Choroid plexus epithelial cell (primary cell): ENCODE measurements at regions not wholly inside any gene's neighbourhood (a gene's known extent, or its start where the extent isn't known, plus 50 kb on each side); places are given as distances from the start of the nearest gene placed in this dataset.

Experiments
- DNase-seq: peaks from one replicate; pipeline ENCODE4 v3.0.0-alpha.2; 2010; ENCODE audit warnings: low read depth
- H3K4me3 ChIP-seq: 2 replicates; pipeline ENCODE4 v1.5.1; 2011; ENCODE audit warnings: low read depth, mild to moderate bottlenecking, control low read depth, low read length, moderate library complexity
- TF ChIP-seq, protein P1 (sequence below): conservative IDR thresholded peaks from 2 replicates; pipeline ENCODE4 v1.5.1; 2011; ENCODE audit warnings: low read depth, mild to moderate bottlenecking, control low read depth, inconsistent platforms, low read length, moderate library complexity

DNA sequence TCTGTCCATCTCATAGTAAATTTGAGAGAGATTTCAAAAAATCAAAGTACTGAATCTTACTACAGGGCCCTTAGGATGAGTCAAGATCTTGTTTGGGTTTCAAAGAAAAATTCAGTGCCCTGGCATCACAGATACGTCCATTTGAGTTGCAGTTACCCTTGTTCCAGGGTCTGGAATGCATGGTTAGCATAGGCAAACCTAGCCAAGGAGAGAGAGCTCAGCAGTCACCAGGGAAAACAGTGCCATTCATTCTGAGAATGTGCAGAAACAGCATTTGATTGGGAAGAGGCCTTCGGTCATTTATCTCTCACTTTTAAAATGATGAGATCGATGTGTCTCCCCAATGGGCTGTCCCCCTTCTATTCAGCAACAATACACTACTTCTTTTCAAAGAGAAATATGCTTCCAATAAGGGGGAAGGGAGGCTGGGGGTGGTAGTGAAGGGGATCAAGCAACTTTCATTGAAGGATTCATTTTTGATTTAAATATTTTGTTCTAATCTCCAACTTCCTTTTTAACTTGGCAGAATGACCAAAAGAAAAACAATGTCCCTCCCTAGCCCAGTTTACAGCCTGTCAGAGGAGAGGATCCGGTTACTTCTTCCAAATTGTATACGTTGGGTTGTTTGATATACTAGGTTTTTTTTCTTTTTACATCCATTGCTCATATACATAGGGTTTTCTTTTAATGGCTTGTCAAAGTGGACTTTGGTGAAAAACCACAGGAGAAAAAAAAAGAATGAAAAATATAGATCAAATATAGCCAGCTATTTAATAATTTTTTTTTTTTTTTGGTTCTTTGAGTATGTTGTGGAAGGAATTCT is 491.1 kb downstream of the CCDC171 start:
- H3K4me3 ChIP-seq = no peak overlapping the region
- DNase-seq = peak; percentile 73

DNA sequence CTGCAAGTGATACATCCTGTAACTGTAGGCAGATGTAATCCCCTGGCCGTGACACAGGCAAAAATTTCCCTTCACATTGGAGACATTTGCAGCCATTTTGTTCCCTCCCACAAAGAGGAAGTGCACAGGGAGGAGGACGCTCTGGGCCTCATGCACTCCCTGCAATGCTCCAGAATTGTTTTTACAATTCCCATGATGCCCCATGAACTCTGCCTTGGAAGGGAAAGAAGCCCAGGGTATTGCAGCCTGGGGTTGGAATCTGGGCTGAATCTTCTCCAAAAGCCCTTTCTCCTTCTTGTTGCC is 491.7 kb downstream of the CCDC171 start:
- TF ChIP-seq, protein P1, sequence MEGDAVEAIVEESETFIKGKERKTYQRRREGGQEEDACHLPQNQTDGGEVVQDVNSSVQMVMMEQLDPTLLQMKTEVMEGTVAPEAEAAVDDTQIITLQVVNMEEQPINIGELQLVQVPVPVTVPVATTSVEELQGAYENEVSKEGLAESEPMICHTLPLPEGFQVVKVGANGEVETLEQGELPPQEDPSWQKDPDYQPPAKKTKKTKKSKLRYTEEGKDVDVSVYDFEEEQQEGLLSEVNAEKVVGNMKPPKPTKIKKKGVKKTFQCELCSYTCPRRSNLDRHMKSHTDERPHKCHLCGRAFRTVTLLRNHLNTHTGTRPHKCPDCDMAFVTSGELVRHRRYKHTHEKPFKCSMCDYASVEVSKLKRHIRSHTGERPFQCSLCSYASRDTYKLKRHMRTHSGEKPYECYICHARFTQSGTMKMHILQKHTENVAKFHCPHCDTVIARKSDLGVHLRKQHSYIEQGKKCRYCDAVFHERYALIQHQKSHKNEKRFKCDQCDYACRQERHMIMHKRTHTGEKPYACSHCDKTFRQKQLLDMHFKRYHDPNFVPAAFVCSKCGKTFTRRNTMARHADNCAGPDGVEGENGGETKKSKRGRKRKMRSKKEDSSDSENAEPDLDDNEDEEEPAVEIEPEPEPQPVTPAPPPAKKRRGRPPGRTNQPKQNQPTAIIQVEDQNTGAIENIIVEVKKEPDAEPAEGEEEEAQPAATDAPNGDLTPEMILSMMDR = no peak
- DNase-seq = peak; percentile 72
- H3K4me3 ChIP-seq = no peak overlapping the region

More for the DNA sequence above, 491.1 kb downstream of the CCDC171 start:
- TF ChIP-seq, protein P1 = no peak

DNA sequence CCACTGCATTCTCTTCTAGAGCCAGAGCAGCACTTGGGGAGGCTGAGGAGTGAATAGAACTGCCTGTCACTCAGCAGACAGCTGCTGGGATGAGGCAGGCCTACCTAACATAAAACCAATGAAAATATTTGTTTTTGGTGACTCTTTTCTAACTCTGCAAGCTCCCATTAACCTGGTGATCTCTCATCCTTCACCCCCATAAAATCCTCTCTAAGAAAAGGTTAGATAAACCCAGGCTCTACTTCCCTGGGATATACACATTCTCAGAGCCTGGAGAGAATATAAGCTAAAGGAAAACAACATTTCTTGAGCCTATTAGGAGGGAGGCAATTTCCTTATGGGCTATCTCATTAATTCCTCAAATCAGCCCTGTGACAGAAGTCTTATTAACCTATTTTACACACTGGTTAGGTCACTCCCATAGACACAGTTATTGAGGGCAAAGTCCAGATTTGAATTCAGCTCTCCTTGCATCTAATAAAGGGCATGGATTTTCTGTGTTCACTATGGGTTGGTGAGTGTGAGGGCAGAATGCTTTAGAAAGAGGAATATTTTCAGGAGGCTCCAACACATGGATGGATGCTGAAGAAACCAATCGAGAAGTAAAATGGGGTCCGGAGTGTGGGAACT is 492.9 kb downstream of the CCDC171 start:
- H3K4me3 ChIP-seq = no peak overlapping the region
- no peak for DNase-seq
- TF ChIP-seq, protein P1 = no peak

DNA sequence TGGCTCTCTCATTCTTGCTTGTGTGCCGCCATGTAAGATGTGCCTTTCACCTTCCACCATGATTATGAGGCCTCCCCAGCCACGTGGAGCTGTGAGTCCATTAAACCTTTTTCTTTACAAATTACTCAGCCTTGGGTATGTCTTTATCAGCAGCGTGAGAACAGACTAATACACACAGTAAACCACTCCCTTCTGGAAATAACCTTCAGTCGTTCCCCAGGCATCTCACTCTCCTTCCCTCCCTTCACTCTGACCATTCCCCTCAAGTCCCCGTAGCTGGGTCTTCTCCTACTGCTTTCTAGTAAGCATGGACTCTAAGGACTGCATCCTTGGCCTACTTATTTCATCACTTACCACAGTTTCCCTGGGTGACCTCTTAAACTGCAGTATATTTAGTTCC is 493.9 kb downstream of the CCDC171 start:
- H3K4me3 ChIP-seq = no peak overlapping the region
- TF ChIP-seq, protein P1 = no peak
- peak; percentile 34 for DNase-seq

DNA sequence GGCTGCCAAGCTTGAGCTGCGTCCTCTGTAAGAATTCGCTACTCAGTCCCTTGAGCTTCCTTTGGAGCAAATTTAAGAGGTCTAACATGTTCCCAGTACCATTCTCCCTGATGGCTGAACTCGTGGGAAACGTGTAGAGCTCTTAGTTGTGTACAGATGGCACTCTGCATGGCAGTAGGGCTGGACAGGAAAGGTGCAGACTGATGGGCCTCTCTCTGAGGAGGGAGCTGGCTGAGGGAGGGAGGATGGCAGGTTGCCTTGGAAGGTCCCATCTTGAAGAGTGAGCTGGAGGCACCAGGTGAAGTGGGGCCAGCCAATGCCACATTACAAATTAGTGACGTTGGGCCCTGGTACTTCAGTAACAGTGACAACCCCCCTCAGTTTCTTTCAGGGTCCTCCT is 495.3 kb downstream of the CCDC171 start:
- TF ChIP-seq, protein P1 = no peak
- no peak overlapping the region for H3K4me3 ChIP-seq
- no peak for DNase-seq

DNA sequence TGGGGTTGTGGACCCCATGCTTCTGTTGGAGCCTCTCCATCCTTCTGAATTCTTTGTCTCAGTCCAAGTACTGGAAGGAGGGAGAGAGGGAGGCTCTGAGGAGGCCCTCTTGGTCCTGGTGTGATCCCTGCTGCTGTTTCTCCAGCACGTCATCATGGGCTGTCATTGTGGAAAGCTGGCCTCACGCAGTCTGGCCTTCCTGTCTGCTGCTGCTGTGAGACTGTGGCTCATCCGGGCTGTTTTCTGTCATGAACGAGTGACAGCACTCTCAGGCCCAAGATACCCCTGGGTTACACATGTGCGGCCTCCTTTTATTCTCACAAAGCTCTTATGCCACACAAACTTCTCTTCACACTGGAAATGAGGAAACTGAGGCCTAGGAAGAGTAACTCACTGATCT is 499.3 kb downstream of the CCDC171 start:
- no peak for DNase-seq
- TF ChIP-seq, protein P1 = no peak
- no peak overlapping the region for H3K4me3 ChIP-seq
